Uterus (tissue), 3 donors: ENCODE measurements at regions not wholly inside any gene's neighbourhood (a gene's known extent, or its start where the extent isn't known, plus 50 kb on each side); places are given as distances from the start of the nearest gene placed in this dataset.

ENCODE experiments used
- DNase-seq, 2 donors: peaks; one replicate each; pipeline ENCODE4 v3.0.0-alpha.2; 2019 to 2020
- H3K27ac ChIP-seq, 2 donors: fragments of 200-600 bp; sonication (generic); 1 replicate in 1 of 2; 2 replicates in 1 of 2; pipeline ENCODE4 v1.5.1; 2016 to 2018
- H3K27me3 ChIP-seq, 2 donors: fragments of 200-600 bp; sonication (generic); one replicate each; pipeline ENCODE4 v1.5.1; 2018 to 2019; ENCODE audit warnings: control low read depth in 1 of 2
- H3K36me3 ChIP-seq, 2 donors: fragments of 200-600 bp; sonication (generic); one replicate each; pipeline ENCODE4 v1.5.1; 2019; ENCODE audit warnings: control low read depth in 1 of 2
- H3K4me1 ChIP-seq, 2 donors: fragments of 200-600 bp; sonication (generic); one replicate each; pipeline ENCODE4 v1.5.1; 2018 to 2019; ENCODE audit warnings: control low read depth in 1 of 2
- H3K4me3 ChIP-seq, 2 donors: fragments of 200-600 bp; sonication (generic); 1 replicate in 1 of 2; 2 replicates in 1 of 2; pipeline ENCODE4 v1.5.1; 2018 to 2019; ENCODE audit warnings: mild to moderate bottlenecking in 1 of 2
- H3K9me3 ChIP-seq, 2 donors: fragments of 200-600 bp; sonication (generic); one replicate each; pipeline ENCODE4 v1.5.1; 2019; ENCODE audit warnings: control low read depth in 1 of 2
- CTCF ChIP-seq, 4 experiments: fragments of 200-600 bp in 2 of 4; fragments of 450-650 bp in 2 of 4; sonication (generic) in 2 of 4; IDR thresholded peaks; one replicate each; pipeline ENCODE4 v1.5.1; 2016 to 2019; ENCODE audit warnings: antibody characterized with exemption in 4 of 4, mild to moderate bottlenecking in 2 of 4, moderate library complexity in 1 of 4
- POLR2A ChIP-seq, 2 donors: fragments of 450-650 bp; IDR thresholded peaks; one replicate each; pipeline ENCODE4 v1.6.1; 2016; ENCODE audit warnings: antibody characterized with exemption in 2 of 2, mild to moderate bottlenecking in 1 of 2, moderate library complexity in 1 of 2
- intact Hi-C: fragments of 100-400 bp; cut with DNase I; formaldehyde crosslinking; loops from one replicate; pipeline ENCODE4 v1.15.1; 2023; ENCODE audit warnings: low total_unique reads
- donor health status: DM: yes; HTN: yes; CAD: no.

- TF ChIP-seq POLR2A (IDR thresholded peaks at IDR 0.05) (no peak), CTCF (IDR thresholded peaks at IDR 0.05) (no peak)
- Histone ChIP-seq H3K27me3 (no peaks in the 10 kb centered on the region), H3K4me1 (no peaks in the 10 kb centered on the region), H3K9me3 (no peaks in the 10 kb centered on the region), H3K4me3 (no peak overlapping the region), H3K27ac (no peak overlapping the region), H3K36me3 (no peaks in the 10 kb centered on the region)
- DNase-seq, result no peak
- intact Hi-C loops, result no loop called here
Measured at GRCh38 chr3:30123224-30123623, 483.2 kb upstream of the TGFBR2 start.

GRCh38 chr3:30123755-30124154 lies 482.6 kb upstream of the TGFBR2 start:
- no peaks in the 10 kb centered on the region for H3K36me3 ChIP-seq
- TF ChIP-seq POLR2A (IDR thresholded peaks at IDR 0.05), result no peak
- no peak for TF ChIP-seq CTCF (IDR thresholded peaks at IDR 0.05)
- DNase-seq, result no peak
- H3K4me3 ChIP-seq, result no peak overlapping the region
- no peaks in the 10 kb centered on the region for H3K9me3 ChIP-seq
- no peaks in the 10 kb centered on the region for H3K27me3 ChIP-seq
- H3K4me1 ChIP-seq, result no peaks in the 10 kb centered on the region
- intact Hi-C loops, result no loop called here
- no peak overlapping the region for H3K27ac ChIP-seq

GRCh38 chr3:30124435-30125370 lies 481.7 kb upstream of the TGFBR2 start:
- no peak overlapping the region for H3K4me3 ChIP-seq
- DNase-seq, result no peak
- TF ChIP-seq CTCF (IDR thresholded peaks at IDR 0.05), result no peak
- TF ChIP-seq POLR2A (IDR thresholded peaks at IDR 0.05), result no peak
- no peaks in the 10 kb centered on the region for H3K27me3 ChIP-seq
- intact Hi-C loops, result no loop called here
- no peaks in the 10 kb centered on the region for H3K4me1 ChIP-seq
- no peaks in the 10 kb centered on the region for H3K9me3 ChIP-seq
- no peaks in the 10 kb centered on the region for H3K36me3 ChIP-seq
- no peak overlapping the region for H3K27ac ChIP-seq

GRCh38 chr3:30129765-30130164 lies 476.6 kb upstream of the TGFBR2 start:
- intact Hi-C loops, result no loop called here
- TF ChIP-seq POLR2A (IDR thresholded peaks at IDR 0.05), result no peak
- TF ChIP-seq CTCF (IDR thresholded peaks at IDR 0.05), result no peak
- H3K9me3 ChIP-seq, result no peaks in the 10 kb centered on the region

GRCh38 chr3:30130391-30130790 lies 476.0 kb upstream of the TGFBR2 start:
- DNase-seq, result no peak
- no peaks in the 10 kb centered on the region for H3K27me3 ChIP-seq
- no peak overlapping the region for H3K4me3 ChIP-seq
- no peaks in the 10 kb centered on the region for H3K4me1 ChIP-seq
- no peak overlapping the region for H3K27ac ChIP-seq
- no peaks in the 10 kb centered on the region for H3K36me3 ChIP-seq
- no peaks in the 10 kb centered on the region for H3K9me3 ChIP-seq
- intact Hi-C loops, result no loop called here
- TF ChIP-seq POLR2A (IDR thresholded peaks at IDR 0.05) (no peak), CTCF (IDR thresholded peaks at IDR 0.05) (no peak)

More at GRCh38 chr3:30129765-30130164, 476.6 kb upstream of the TGFBR2 start:
- H3K27me3 ChIP-seq, result no peaks in the 10 kb centered on the region
- H3K36me3 ChIP-seq, result no peaks in the 10 kb centered on the region
- H3K4me1 ChIP-seq, result no peaks in the 10 kb centered on the region
- no peak overlapping the region for H3K4me3 ChIP-seq
- DNase-seq, result no peak
- no peak overlapping the region for H3K27ac ChIP-seq
